ENCODE measurements at regions not wholly inside any gene's neighbourhood (a gene's known extent, or its start where the extent isn't known, plus 50 kb on each side); places are given as distances from the start of the nearest gene placed in this dataset.

DNA sequence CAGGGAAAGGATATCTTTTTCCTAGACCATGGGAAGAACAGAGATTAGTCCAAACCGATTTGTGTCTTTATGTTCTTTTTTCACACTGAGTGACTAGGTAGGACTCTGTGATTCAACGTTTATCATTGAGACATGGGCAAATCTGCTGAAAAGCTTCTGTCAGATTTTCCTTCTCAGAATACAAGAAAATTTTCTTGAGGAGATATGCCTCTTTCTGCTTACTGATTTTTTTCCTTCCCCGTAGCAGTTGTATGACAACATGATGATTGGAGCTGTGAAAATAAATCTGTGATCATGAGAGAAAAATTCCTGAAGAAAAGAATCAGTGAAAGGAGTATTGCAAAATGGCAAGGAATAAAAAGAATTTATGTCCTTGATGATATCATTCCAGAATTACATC, 130.6 kb upstream of the FAT4 start:
- no peak for TF ChIP-seq POLR2A (IDR thresholded peaks at IDR 0.05; ENCODE audit: low read length)
- no peak for TF ChIP-seq GATA1 (IDR thresholded peaks at IDR 0.05; ENCODE audit: low read depth, low read length)

Data from erythroblast (primary cell).